Endothelial cell of umbilical vein (primary cell): ENCODE measurements at regions not wholly inside any gene's neighbourhood (a gene's known extent, or its start where the extent isn't known, plus 50 kb on each side); places are given as distances from the start of the nearest gene placed in this dataset.

Experiments
- BruUV-seq: library from RNA; stranded (reverse); fragments of 400-500 nt; replicated peaks from 2 replicates; lab custom pipeline; 2021; lab: Mats Ljungman, UMichigan
- CTCF ChIA-PET: fragments of 300-600, 350-600 bp; sonication (Branson Sonifier 250); formaldehyde crosslinking; loops from one replicate; lab custom pipeline; 2021; ENCODE audit warnings: antibody characterized with exemption, inconsistent platforms; lab: Charles Lee
- POLR2A ChIA-PET: fragments of 300-600, 350-600 bp; sonication (Branson Sonifier 250); formaldehyde crosslinking; loops from one replicate; lab custom pipeline; 2021; ENCODE audit warnings: antibody characterized with exemption, inconsistent platforms; lab: Charles Lee
- DNase-seq: peaks from one replicate; pipeline ENCODE4 v3.0.0-alpha.2; 2011; ENCODE audit warnings: low read depth, low spot score
- FAIRE-seq: peaks from 2 replicates; lab custom pipeline; 2011; peaks lifted over from hg19 to GRCh38; lab: Jason Lieb, UNC
- H2AFZ ChIP-seq: 2 replicates; pipeline ENCODE4 v1.6.0; 2012; ENCODE audit warnings: low read depth, low read length, control low read depth, inconsistent platforms
- H3K27ac ChIP-seq: 2 replicates; pipeline ENCODE4 v1.5.1; 2011; ENCODE audit warnings: low read depth, mild to moderate bottlenecking, control low read depth, low read length, moderate library complexity; ENCODE audit not compliant: insufficient read depth
- H3K27me3 ChIP-seq, 2 experiments: 2 replicates each; pipeline versions ENCODE4 v1.6.0 to v1.6.1; 2011; ENCODE audit warnings: low read length in 2 of 2, mixed read lengths in 1 of 2; ENCODE audit not compliant: control insufficient read depth in 2 of 2, insufficient read depth in 2 of 2
- H3K36me3 ChIP-seq, 2 experiments: 2 replicates in 1 of 2; 3 replicates in 1 of 2; pipeline ENCODE4 v1.5.1; 2011; ENCODE audit warnings: low read length in 2 of 2, mild to moderate bottlenecking in 1 of 2, moderate library complexity in 1 of 2; ENCODE audit not compliant: control insufficient read depth in 2 of 2, insufficient read depth in 2 of 2; ENCODE audit errors: extremely low read depth in 1 of 2
- H3K4me1 ChIP-seq: 3 replicates; pipeline ENCODE4 v1.5.1; 2011; ENCODE audit warnings: mild to moderate bottlenecking, low read length; ENCODE audit not compliant: control insufficient read depth, insufficient read depth; ENCODE audit errors: extremely low read depth
- H3K4me2 ChIP-seq: 2 replicates; pipeline ENCODE4 v1.6.1; 2011; ENCODE audit warnings: low read length, control low read depth, mixed read lengths; ENCODE audit not compliant: insufficient read depth
- H3K4me3 ChIP-seq, 3 experiments: fragments of 200-600 bp in 1 of 3; sonication (generic), shearing (Covaris generic) in 1 of 3; replicated peaks in 1 of 3; 2 replicates each; pipeline ENCODE4 v1.5.1; 2011 to 2016; ENCODE audit warnings: control low read depth in 3 of 3, low read length in 3 of 3, mild to moderate bottlenecking in 2 of 3, inconsistent platforms in 1 of 3, low read depth in 1 of 3, moderate library complexity in 1 of 3; ENCODE audit not compliant: insufficient read depth in 1 of 3
- H3K79me2 ChIP-seq: 2 replicates; pipeline ENCODE4 v1.6.0; 2012; ENCODE audit warnings: low read length, inconsistent platforms; ENCODE audit not compliant: control insufficient read depth, insufficient read depth
- H3K9ac ChIP-seq: replicated peaks from 2 replicates; pipeline ENCODE3; 2011; ENCODE audit warnings: low read length, control low read depth; ENCODE audit not compliant: insufficient read depth; ENCODE audit errors: extremely low read depth
- H3K9me1 ChIP-seq: replicated peaks from 3 replicates; pipeline ENCODE4 v1.6.0; 2011; ENCODE audit warnings: mild to moderate bottlenecking, low read length; ENCODE audit not compliant: control insufficient read depth, insufficient read depth; ENCODE audit errors: extremely low read depth
- H3K9me3 ChIP-seq: replicated peaks from 2 replicates; pipeline ENCODE4 v1.5.1; 2012; ENCODE audit warnings: low read length, inconsistent platforms; ENCODE audit not compliant: control insufficient read depth, insufficient read depth
- H4K20me1 ChIP-seq: replicated peaks from 2 replicates; pipeline ENCODE3; 2011; ENCODE audit warnings: mild to moderate bottlenecking, low read length; ENCODE audit not compliant: control insufficient read depth, insufficient read depth; ENCODE audit errors: extremely low read depth
- EZH2 ChIP-seq: IDR thresholded peaks from 2 replicates; pipeline ENCODE4 v1.6.1; 2012; ENCODE audit warnings: borderline replicate concordance, low read depth, mild to moderate bottlenecking, moderate library complexity, low read length, inconsistent platforms; ENCODE audit not compliant: severe bottlenecking
- FOS ChIP-seq: IDR thresholded peaks from 2 replicates; pipeline ENCODE4 v1.6.1; 2011; ENCODE audit warnings: mild to moderate bottlenecking, low read length, moderate library complexity, borderline replicate concordance; ENCODE audit not compliant: insufficient read depth
- GATA2 ChIP-seq: IDR thresholded peaks from 2 replicates; pipeline ENCODE4 v1.7.0; 2011; ENCODE audit warnings: low read depth, mild to moderate bottlenecking, moderate library complexity, mixed read lengths, low read length; ENCODE audit not compliant: insufficient read length, insufficient read depth
- JUN ChIP-seq: IDR thresholded peaks from 2 replicates; pipeline ENCODE4 v1.6.1; 2011; ENCODE audit warnings: borderline replicate concordance, low read depth; ENCODE audit not compliant: insufficient read length, insufficient read depth
- MYC ChIP-seq: IDR thresholded peaks from one replicate; pipeline ENCODE4 v1.6.1; 2011; ENCODE audit warnings: mild to moderate bottlenecking, low read depth, low read length
- POLR2A ChIP-seq: IDR thresholded peaks from 2 replicates; pipeline ENCODE4 v1.6.1; 2012; ENCODE audit warnings: low read depth, mild to moderate bottlenecking, control low read depth, low read length
- POLR2AphosphoS5 ChIP-seq: IDR thresholded peaks from 2 replicates; pipeline ENCODE4 v1.6.1; 2012; ENCODE audit warnings: low read depth, mild to moderate bottlenecking, control low read depth, low read length, moderate library complexity; ENCODE audit not compliant: insufficient read depth
- dilution Hi-C: fragments of 300-500 bp; cut with MboI; formaldehyde crosslinking; loops from one replicate; pipeline ENCODE4 v1.15.0; 2019; ENCODE audit warnings: low sequenced_read_pairs; ENCODE audit not compliant: extremely low pct_ligation_motif_present
- intact Hi-C: fragments of 100-400 bp; cut with micrococcal nuclease; formaldehyde crosslinking; loops from one replicate; pipeline ENCODE4 v1.10.0; 2022
- TF ChIP-seq, protein P1 (sequence below): IDR thresholded peaks from 2 replicates; pipeline ENCODE4 v1.6.1; 2011; ENCODE audit not compliant: insufficient read depth, insufficient read length
- TF ChIP-seq, protein P2 (sequence below), 2 donors: IDR thresholded peaks; 1 replicate in 1 of 2; 2 replicates in 1 of 2; pipeline ENCODE4 v1.5.1; 2011; ENCODE audit warnings: low read length in 2 of 2, mild to moderate bottlenecking in 2 of 2, moderate library complexity in 2 of 2, control low read depth in 1 of 2, inconsistent platforms in 1 of 2, low read depth in 1 of 2; ENCODE audit not compliant: insufficient read depth in 1 of 2; ENCODE audit errors: extremely low read depth in 1 of 2

GRCh38 chr12:70028918-70029317, 203.9 kb downstream of the MYRFL start:
- Histone ChIP-seq H3K4me1 (no peaks in the 10 kb centered on the region), H4K20me1 (no peaks in the 10 kb centered on the region), H3K9ac (no peak overlapping the region), H3K36me3 (no peaks in the 10 kb centered on the region), H2AFZ (no peak overlapping the region), H3K4me3 (no peak overlapping the region), H3K9me1 (no peaks in the 10 kb centered on the region), H3K79me2 (no peaks in the 10 kb centered on the region), H3K27ac (no peak overlapping the region), H3K9me3 (no peaks in the 10 kb centered on the region), H3K27me3 (no peaks in the 10 kb centered on the region), H3K4me2 (no peak overlapping the region)
- intact Hi-C loops = no loop called here
- FAIRE-seq (no peak), DNase-seq (no peak)
- dilution Hi-C loops = no loop called here
- POLR2A ChIA-PET = no interaction called here
- no TSS peak for BruUV-seq
- CTCF ChIA-PET = no interaction called here
- TF ChIP-seq EZH2 (no peak), MYC (no peak), FOS (no peak), GATA2 (no peak), POLR2A (no peak), JUN (no peak), POLR2AphosphoS5 (no peak)
- TF ChIP-seq, protein P1, sequence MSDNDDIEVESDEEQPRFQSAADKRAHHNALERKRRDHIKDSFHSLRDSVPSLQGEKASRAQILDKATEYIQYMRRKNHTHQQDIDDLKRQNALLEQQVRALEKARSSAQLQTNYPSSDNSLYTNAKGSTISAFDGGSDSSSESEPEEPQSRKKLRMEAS = no peak
- TF ChIP-seq, protein P2, sequence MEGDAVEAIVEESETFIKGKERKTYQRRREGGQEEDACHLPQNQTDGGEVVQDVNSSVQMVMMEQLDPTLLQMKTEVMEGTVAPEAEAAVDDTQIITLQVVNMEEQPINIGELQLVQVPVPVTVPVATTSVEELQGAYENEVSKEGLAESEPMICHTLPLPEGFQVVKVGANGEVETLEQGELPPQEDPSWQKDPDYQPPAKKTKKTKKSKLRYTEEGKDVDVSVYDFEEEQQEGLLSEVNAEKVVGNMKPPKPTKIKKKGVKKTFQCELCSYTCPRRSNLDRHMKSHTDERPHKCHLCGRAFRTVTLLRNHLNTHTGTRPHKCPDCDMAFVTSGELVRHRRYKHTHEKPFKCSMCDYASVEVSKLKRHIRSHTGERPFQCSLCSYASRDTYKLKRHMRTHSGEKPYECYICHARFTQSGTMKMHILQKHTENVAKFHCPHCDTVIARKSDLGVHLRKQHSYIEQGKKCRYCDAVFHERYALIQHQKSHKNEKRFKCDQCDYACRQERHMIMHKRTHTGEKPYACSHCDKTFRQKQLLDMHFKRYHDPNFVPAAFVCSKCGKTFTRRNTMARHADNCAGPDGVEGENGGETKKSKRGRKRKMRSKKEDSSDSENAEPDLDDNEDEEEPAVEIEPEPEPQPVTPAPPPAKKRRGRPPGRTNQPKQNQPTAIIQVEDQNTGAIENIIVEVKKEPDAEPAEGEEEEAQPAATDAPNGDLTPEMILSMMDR (IDR thresholded peaks at IDR 0.05; ENCODE audit: extremely low read depth in 1 of 2, insufficient read depth in 1 of 2, low read depth in 1 of 2, low read length in 2 of 2) = no peak
